ENCODE measurements at regions not wholly inside any gene's neighbourhood (a gene's known extent, or its start where the extent isn't known, plus 50 kb on each side); places are given as distances from the start of the nearest gene placed in this dataset.
"Not testable (repeated sequence)": the region's sequence is repeated elsewhere in the genome, so short reads cannot be mapped to it uniquely, and the experiment has no call there.

DNA sequence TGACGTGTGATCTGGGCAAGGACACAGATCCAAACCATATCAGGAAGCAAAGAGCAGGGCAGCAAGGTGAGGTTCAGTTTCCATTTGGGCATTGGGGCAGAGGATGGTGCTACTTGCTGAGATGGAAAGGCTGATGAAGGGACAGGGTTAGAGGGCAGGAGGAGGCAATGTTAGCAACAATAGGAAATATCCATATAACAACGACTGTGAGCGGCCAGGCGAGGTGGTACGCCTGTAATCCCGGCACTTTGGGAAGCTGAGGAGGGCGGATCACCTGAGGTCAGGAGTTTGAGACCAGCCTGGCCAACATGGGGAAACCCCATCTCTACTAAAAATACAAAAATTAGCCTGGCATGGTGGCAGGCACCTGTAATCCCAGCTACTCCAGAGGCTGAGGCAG, 144.5 kb downstream of the IRX5 start:
- TF ChIP-seq, protein P1, sequence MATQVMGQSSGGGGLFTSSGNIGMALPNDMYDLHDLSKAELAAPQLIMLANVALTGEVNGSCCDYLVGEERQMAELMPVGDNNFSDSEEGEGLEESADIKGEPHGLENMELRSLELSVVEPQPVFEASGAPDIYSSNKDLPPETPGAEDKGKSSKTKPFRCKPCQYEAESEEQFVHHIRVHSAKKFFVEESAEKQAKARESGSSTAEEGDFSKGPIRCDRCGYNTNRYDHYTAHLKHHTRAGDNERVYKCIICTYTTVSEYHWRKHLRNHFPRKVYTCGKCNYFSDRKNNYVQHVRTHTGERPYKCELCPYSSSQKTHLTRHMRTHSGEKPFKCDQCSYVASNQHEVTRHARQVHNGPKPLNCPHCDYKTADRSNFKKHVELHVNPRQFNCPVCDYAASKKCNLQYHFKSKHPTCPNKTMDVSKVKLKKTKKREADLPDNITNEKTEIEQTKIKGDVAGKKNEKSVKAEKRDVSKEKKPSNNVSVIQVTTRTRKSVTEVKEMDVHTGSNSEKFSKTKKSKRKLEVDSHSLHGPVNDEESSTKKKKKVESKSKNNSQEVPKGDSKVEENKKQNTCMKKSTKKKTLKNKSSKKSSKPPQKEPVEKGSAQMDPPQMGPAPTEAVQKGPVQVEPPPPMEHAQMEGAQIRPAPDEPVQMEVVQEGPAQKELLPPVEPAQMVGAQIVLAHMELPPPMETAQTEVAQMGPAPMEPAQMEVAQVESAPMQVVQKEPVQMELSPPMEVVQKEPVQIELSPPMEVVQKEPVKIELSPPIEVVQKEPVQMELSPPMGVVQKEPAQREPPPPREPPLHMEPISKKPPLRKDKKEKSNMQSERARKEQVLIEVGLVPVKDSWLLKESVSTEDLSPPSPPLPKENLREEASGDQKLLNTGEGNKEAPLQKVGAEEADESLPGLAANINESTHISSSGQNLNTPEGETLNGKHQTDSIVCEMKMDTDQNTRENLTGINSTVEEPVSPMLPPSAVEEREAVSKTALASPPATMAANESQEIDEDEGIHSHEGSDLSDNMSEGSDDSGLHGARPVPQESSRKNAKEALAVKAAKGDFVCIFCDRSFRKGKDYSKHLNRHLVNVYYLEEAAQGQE (IDR thresholded peaks at IDR 0.05; ENCODE audit: insufficient read depth in 1 of 2, low read depth in 2 of 2, low read length in 1 of 2), result not testable (repeated sequence)
- TF ChIP-seq, protein P2, sequence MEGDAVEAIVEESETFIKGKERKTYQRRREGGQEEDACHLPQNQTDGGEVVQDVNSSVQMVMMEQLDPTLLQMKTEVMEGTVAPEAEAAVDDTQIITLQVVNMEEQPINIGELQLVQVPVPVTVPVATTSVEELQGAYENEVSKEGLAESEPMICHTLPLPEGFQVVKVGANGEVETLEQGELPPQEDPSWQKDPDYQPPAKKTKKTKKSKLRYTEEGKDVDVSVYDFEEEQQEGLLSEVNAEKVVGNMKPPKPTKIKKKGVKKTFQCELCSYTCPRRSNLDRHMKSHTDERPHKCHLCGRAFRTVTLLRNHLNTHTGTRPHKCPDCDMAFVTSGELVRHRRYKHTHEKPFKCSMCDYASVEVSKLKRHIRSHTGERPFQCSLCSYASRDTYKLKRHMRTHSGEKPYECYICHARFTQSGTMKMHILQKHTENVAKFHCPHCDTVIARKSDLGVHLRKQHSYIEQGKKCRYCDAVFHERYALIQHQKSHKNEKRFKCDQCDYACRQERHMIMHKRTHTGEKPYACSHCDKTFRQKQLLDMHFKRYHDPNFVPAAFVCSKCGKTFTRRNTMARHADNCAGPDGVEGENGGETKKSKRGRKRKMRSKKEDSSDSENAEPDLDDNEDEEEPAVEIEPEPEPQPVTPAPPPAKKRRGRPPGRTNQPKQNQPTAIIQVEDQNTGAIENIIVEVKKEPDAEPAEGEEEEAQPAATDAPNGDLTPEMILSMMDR (IDR thresholded peaks at IDR 0.05), result not testable (repeated sequence)
- not testable (repeated sequence) for TF ChIP-seq POLR2AphosphoS5 (IDR thresholded peaks at IDR 0.05; ENCODE audit: low read depth, low read length)

All from Panc1 (cell line).